PC-9 (cell line): ENCODE measurements at regions not wholly inside any gene's neighbourhood (a gene's known extent, or its start where the extent isn't known, plus 50 kb on each side); places are given as distances from the start of the nearest gene placed in this dataset.

ENCODE experiments used
- BruUV-seq: library from RNA; stranded (reverse); fragments of 400-500 nt; replicated peaks from 2 replicates; lab custom pipeline; 2021; lab: Mats Ljungman, UMichigan
- CTCF ChIA-PET: fragments of 300-600 bp; sonication (Branson Sonifier 250); formaldehyde crosslinking; loops from one replicate; lab custom pipeline; 2022; ENCODE audit warnings: antibody characterized with exemption; lab: Charles Lee
- POLR2A ChIA-PET: fragments of 300-600 bp; sonication (Branson Sonifier 250); formaldehyde crosslinking; loops from one replicate; lab custom pipeline; 2022; ENCODE audit warnings: antibody characterized with exemption; ENCODE audit not compliant: unreplicated experiment; lab: Charles Lee
- DNase-seq, 2 experiments: peaks; one replicate each; pipeline versions ENCODE4 v3.0.0 to v3.0.0-alpha.2; 2015 to 2022; ENCODE audit warnings: mixed read lengths in 1 of 2
- H2AFZ ChIP-seq: fragments of 200-600 bp; sonication (generic); 2 replicates; pipeline ENCODE4 v1.8.1; 2017; ENCODE audit warnings: antibody characterized with exemption
- H3F3A ChIP-seq: fragments of 200-600 bp; sonication (generic); 2 replicates; pipeline ENCODE4 v1.8.1; 2017; ENCODE audit warnings: antibody characterized with exemption, mild to moderate bottlenecking, low read depth; ENCODE audit not compliant: insufficient read depth
- H3K27ac ChIP-seq: fragments of 200-600 bp; sonication (generic); 2 replicates; pipeline ENCODE4 v1.6.1; 2016; ENCODE audit warnings: mixed run types
- H3K27me3 ChIP-seq: fragments of 200-600 bp; sonication (generic); 2 replicates; pipeline ENCODE4 v1.6.1; 2016; ENCODE audit warnings: low read depth, mixed run types; ENCODE audit not compliant: insufficient read depth
- H3K36me3 ChIP-seq: fragments of 200-600 bp; sonication (generic); 2 replicates; pipeline ENCODE4 v1.6.1; 2016; ENCODE audit warnings: low read depth, mixed run types
- H3K4me1 ChIP-seq: fragments of 200-600 bp; sonication (generic); replicated peaks from 2 replicates; pipeline ENCODE4 v1.6.1; 2016; ENCODE audit warnings: mixed run types; ENCODE audit not compliant: insufficient read depth
- H3K4me2 ChIP-seq: fragments of 200-600 bp; sonication (generic); 2 replicates; pipeline ENCODE4 v1.6.1; 2017; ENCODE audit warnings: mixed run types
- H3K4me3 ChIP-seq: fragments of 200-600 bp; sonication (generic); 2 replicates; pipeline ENCODE4 v1.6.1; 2016; ENCODE audit warnings: mixed run types
- H3K79me2 ChIP-seq: fragments of 200-600 bp; sonication (generic); 2 replicates; pipeline ENCODE4 v1.6.1; 2017; ENCODE audit warnings: low read depth, mixed run types
- H3K9me2 ChIP-seq: fragments of 200-600 bp; sonication (generic); 2 replicates; pipeline ENCODE4 v1.8.1; 2017; ENCODE audit warnings: mild to moderate bottlenecking; ENCODE audit not compliant: insufficient read depth
- H3K9me3 ChIP-seq: fragments of 200-600 bp; sonication (generic); 2 replicates; pipeline ENCODE4 v1.8.1; 2016; ENCODE audit warnings: low read depth; ENCODE audit not compliant: insufficient read depth
- H4K20me1 ChIP-seq: fragments of 200-600 bp; sonication (generic); 2 replicates; pipeline ENCODE4 v1.8.1; 2017; ENCODE audit not compliant: insufficient read depth
- EZH2 ChIP-seq: fragments of 200-600 bp; sonication (generic); IDR thresholded peaks from 2 replicates; pipeline ENCODE4 v1.8.0; 2017; ENCODE audit warnings: antibody characterized with exemption, low read depth
- intact Hi-C: fragments of 100-400 bp; cut with micrococcal nuclease; formaldehyde crosslinking; loops from one replicate; pipeline ENCODE4 v1.10.0; 2022; ENCODE audit not compliant: unreplicated experiment
- TF ChIP-seq, protein P1 (sequence below): fragments of 200-600 bp; sonication (generic); conservative IDR thresholded peaks from 2 replicates; pipeline ENCODE4 v1.6.1; 2017; ENCODE audit warnings: mixed run types, antibody characterized with exemption, mild to moderate bottlenecking, moderate library complexity

DNA sequence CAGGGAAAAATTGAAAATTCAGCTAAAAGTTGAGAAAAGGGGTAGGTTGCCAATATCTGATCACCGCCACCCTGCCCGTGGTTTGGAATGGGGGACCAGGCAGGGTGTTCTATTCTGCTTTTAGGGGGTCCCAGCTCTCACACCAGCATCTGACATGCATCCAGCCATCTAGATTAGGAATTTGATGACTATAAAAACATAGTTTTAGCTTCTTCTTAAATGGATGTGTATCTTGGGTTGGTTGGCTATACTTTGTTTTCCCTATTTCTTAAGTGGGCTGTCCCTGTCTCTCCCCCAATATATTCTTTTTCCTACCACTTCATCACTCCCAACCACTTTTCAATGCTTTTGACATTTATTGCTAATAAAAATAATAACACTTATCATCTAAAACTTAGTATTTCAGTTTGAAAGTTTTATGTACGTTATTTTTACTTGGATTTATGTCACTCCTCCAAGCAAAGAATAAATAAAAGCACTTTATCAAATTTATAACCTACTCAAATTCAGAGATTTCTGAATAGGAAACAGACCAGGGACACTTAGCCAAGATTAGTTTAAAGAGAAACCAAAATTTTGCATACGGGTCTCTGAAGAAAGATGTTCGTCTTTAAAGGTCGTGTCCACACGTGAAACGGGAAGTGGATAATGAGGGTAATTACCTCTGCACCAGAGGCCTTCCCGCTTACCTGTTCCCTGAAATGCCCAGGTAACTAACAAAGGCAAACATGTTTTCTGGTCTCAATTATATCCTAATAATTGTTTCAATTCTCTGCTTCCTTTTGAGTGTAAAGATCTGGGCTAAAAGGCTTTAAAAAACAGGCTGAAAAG lies 233.2 kb upstream of the AUTS2 start:
- CTCF ChIA-PET = no interaction called here
- intact Hi-C loops = no loop called here
- Histone ChIP-seq H3K4me2 (no peak overlapping the region), H3F3A (no peaks in the 10 kb centered on the region), H3K79me2 (no peaks in the 10 kb centered on the region), H3K36me3 (no peaks in the 10 kb centered on the region), H3K9me3 (no peaks in the 10 kb centered on the region), H3K27ac (no peak overlapping the region), H3K27me3 (no peaks in the 10 kb centered on the region), H3K9me2 (no peaks in the 10 kb centered on the region), H2AFZ (no peak overlapping the region), H3K4me1 (no peaks in the 10 kb centered on the region; the same call in 1 of the 2 replicates), H3K4me3 (no peak overlapping the region), H4K20me1 (no peaks in the 10 kb centered on the region)
- POLR2A ChIA-PET = no interaction called here
- no peak for DNase-seq
- BruUV-seq = no TSS peak
- TF ChIP-seq, protein P1, sequence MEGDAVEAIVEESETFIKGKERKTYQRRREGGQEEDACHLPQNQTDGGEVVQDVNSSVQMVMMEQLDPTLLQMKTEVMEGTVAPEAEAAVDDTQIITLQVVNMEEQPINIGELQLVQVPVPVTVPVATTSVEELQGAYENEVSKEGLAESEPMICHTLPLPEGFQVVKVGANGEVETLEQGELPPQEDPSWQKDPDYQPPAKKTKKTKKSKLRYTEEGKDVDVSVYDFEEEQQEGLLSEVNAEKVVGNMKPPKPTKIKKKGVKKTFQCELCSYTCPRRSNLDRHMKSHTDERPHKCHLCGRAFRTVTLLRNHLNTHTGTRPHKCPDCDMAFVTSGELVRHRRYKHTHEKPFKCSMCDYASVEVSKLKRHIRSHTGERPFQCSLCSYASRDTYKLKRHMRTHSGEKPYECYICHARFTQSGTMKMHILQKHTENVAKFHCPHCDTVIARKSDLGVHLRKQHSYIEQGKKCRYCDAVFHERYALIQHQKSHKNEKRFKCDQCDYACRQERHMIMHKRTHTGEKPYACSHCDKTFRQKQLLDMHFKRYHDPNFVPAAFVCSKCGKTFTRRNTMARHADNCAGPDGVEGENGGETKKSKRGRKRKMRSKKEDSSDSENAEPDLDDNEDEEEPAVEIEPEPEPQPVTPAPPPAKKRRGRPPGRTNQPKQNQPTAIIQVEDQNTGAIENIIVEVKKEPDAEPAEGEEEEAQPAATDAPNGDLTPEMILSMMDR = no peak
- TF ChIP-seq EZH2 = no peak

DNA sequence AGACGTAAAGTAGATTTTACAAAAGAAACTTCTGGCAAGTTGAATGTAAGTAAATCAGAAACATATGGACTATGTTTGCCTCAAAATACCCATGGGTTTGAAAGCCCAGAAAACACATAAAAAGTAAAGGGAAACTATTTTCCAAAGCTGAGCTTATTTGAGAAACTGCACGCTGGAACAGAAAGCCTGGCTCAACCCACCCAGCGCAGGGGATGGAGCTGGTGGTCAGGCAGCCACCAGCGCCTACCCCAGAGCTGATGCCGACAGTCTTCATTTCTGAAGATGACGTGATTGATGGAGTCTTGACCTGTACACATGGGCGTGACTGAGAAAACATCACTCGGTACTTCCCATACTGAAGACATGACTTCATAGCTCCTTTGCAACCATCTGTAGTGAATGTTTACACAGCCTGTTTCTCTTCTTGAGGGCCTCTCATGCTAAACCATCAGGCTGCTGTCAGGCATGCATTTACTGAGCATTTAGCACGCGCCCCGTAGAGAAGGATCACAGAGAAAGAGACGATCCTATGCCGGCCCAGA lies 232.6 kb upstream of the AUTS2 start:
- no peak overlapping the region for H3K4me3 ChIP-seq
- ChIA-PET POLR2A (no interaction called here), CTCF (no interaction called here)
- no peak overlapping the region for H2AFZ ChIP-seq
- no peak overlapping the region for H3K27ac ChIP-seq
- intact Hi-C loops = no loop called here
- H3K9me2 ChIP-seq = no peaks in the 10 kb centered on the region
- no peaks in the 10 kb centered on the region for H3K36me3 ChIP-seq
- H3K4me1 ChIP-seq = no peaks in the 10 kb centered on the region; the same call in 1 of the 2 replicates
- no peaks in the 10 kb centered on the region for H3K79me2 ChIP-seq
- BruUV-seq = no TSS peak
- no peaks in the 10 kb centered on the region for H4K20me1 ChIP-seq
- DNase-seq = no peak
- H3K9me3 ChIP-seq = no peaks in the 10 kb centered on the region
- H3K27me3 ChIP-seq = no peaks in the 10 kb centered on the region
- TF ChIP-seq, protein P1 = no peak
- TF ChIP-seq EZH2 = no peak
- H3F3A ChIP-seq = no peaks in the 10 kb centered on the region
- no peak overlapping the region for H3K4me2 ChIP-seq

DNA sequence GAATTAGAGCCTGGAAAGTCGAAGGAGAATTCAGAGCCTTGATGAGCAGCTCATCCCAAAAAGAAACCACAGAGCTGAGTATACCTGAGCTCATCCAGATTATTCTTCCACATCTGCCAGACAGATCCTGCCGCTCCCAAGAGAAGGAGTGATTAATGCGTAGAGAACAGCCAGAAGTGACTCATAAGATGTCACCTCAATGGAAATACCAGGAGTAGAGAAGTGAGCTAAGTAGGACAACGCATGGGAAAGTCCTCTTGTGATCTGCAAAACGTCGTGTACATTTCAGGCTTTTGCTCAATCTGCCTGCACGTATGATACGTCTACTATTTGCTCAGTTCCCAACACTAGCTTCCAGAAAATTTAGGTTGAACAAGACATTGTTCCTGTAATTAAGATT lies 230.5 kb upstream of the AUTS2 start:
- Histone ChIP-seq H3K4me3 (no peak overlapping the region), H2AFZ (no peak overlapping the region)
- CTCF ChIA-PET = no interaction called here

More for the DNA sequence above, 230.5 kb upstream of the AUTS2 start:
- H3K79me2 ChIP-seq = no peaks in the 10 kb centered on the region
- TF ChIP-seq, protein P1 = no peak
- TF ChIP-seq EZH2 = no peak
- POLR2A ChIA-PET = no interaction called here
- peak in 1 of 2 experiments; percentile 51 for DNase-seq
- no peaks in the 10 kb centered on the region for H3K36me3 ChIP-seq
- H3K27me3 ChIP-seq = no peaks in the 10 kb centered on the region
- no peaks in the 10 kb centered on the region for H3K9me2 ChIP-seq
- no TSS peak for BruUV-seq
- intact Hi-C loops = no loop called here
- H3K9me3 ChIP-seq = no peaks in the 10 kb centered on the region
- no peak overlapping the region for H3K27ac ChIP-seq
- H3F3A ChIP-seq = no peaks in the 10 kb centered on the region
- H4K20me1 ChIP-seq = no peaks in the 10 kb centered on the region
- H3K4me1 ChIP-seq = no peaks in the 10 kb centered on the region; the same call in 1 of the 2 replicates
- peak overlapping the region; percentile 37 for H3K4me2 ChIP-seq
